NOMO-1 treated with dmso at 0.1 percent for 144 hours (cell line): ENCODE measurements at regions not wholly inside any gene's neighbourhood (a gene's known extent, or its start where the extent isn't known, plus 50 kb on each side); places are given as distances from the start of the nearest gene placed in this dataset.

Experiments used
- DNase-seq: peaks from one replicate; lab custom pipeline; 2025; ENCODE audit not compliant: unreplicated experiment; lab: John Stamatoyannopoulos, UW

- DNase-seq: no peak
These were observed 100.7 kb upstream of the INHBA start for GRCh38 chr7:41803569-41803968.

DNA sequence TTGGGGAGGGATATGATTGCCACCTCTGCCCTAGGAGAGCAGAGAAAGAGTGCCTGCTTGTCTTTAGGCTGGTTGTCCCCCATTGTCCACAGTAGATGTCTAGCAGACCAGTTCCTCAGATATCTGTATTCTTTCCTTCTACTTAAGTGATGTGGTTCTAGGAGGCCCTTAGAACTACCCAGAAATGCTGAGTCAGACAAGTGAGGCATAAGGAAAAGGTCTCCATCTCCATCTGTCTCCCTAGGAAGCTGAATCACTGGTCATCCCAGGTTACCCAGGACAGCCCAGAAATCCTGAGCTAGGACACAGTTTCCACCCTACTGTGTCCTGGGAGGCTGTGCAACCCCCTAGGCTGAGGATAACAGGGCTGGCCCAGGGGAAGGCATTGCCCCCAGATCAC, 93.4 kb upstream of the INHBA start:
- DNase-seq: no peak

- DNase-seq: no peak
These were observed 92.5 kb upstream of the INHBA start for GRCh38 chr7:41795276-41795833.

DNA sequence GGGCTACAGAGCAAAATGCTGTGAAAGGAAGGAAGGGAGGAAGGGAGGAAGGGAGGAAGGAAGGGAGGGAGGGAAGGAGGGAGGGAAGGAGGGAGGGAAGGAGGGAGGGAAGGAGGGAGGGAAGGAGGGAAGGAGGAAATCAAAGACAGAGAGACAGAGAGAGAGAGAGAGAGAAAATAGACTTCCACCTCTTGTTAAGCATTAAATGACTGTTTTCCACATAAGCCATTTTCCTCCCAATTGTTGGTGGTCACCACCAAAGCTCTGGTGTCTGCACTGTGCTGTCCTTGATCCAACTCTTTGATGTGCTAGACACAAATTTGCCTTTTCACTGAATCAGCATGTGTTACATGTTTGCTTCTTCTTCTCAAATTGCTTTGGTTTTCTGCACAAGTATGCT, 90.7 kb upstream of the INHBA start:
- no peak for DNase-seq

GRCh38 chr7:41792120-41792519, 89.2 kb upstream of the INHBA start:
- no peak for DNase-seq

GRCh38 chr7:41788556-41788955, 85.7 kb upstream of the INHBA start:
- no peak for DNase-seq

- DNase-seq: no peak
These were observed 84.9 kb upstream of the INHBA start for GRCh38 chr7:41787651-41788350.

DNA sequence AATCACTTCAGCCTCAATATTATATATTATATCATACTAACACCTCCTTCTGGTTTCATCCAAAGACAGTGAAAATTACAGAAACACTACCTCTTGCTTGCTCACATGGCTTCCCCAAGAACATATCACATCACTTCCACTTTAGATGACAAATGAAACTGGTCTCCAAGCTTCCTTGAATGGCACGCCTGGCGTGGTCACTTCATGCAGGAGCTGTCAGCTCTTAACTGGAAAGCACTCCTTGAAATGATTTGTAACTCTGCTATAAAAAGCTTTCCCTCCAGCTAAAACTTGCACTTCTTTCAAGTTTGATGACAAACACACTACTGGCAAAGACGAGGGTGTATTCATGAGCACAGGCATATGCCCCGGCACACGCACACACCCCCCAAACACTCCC, 84.1 kb upstream of the INHBA start:
- DNase-seq: no peak

GRCh38 chr7:41786404-41786803, 83.5 kb upstream of the INHBA start:
- DNase-seq: no peak

DNA sequence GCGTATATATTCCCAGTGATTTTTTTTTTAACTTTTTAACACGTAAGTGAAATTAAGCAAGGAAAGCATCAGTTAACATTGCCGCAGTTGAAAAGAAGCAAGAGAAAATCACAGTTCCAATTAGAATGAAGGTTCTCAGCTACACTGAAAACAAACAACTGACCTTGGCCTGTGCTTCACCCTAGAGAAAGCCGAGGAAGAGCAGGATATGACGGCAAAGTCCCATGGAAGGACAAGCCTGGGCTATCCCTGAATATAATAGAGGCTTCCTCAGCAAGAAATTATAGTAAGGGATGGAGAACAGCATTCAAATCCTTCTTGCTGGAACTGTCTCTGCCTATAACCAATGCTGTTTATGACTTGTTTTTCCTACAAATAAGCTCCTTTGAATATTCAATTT, 83.0 kb upstream of the INHBA start:
- DNase-seq: no peak

GRCh38 chr7:41785265-41785664, 82.4 kb upstream of the INHBA start:
- no peak for DNase-seq

DNA sequence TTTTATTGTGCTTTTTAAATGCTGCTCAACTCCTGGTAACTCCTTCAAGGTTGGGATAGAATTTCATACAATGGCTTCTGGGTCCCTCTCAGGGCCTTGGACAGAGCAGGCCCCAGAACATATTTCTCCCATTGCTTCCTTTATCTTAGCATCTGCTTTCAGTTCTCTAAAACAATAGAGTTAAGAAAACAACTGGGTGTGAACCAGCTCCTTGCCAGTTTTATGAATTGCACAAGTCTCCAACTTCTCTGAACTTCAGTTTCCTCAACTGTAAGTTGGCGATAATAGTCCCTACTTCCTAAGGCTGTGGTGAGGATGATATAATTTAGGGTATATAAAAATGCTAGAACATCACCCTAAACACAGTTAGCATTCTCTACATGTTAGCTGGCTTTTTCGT, 77.0 kb upstream of the INHBA start:
- DNase-seq: peak; percentile 95

DNA sequence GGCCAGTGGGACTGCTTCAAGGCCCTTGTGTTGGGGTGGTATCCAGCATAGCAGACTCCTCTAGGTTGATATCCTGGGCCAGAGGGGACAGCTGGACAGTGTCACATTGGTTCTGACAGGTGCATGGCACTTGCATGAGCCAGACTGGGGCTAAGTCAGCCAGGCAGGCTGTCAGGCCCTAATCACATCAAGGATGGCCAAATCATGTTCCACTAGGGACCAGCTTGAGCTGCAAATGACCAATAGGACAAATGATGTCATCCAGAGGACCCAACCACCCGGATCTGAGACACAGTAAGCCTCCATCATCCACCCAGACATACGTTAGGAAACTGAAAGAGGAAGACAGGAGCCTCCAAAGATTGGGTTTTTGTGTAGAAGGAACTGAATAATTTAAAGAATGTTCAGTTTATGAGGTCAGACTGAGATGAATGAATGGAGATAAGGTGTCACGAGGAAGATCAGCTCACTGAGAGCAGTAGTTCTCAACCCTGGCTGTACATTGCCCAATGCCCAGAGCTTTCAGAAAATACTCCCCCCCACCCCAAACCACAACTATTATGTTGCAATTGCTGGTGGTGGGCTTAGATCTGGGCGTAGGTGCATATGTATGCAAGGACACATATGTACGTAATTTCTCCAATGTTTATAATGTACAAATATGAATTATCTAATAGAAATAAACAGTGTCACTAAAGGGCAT, 75.2 kb upstream of the INHBA start:
- DNase-seq: peak; percentile 87

- DNase-seq: no peak
These were observed 72.1 kb upstream of the INHBA start for GRCh38 chr7:41774966-41775365.

- DNase-seq: no peak
These were observed 70.9 kb upstream of the INHBA start for GRCh38 chr7:41773756-41774155.

DNA sequence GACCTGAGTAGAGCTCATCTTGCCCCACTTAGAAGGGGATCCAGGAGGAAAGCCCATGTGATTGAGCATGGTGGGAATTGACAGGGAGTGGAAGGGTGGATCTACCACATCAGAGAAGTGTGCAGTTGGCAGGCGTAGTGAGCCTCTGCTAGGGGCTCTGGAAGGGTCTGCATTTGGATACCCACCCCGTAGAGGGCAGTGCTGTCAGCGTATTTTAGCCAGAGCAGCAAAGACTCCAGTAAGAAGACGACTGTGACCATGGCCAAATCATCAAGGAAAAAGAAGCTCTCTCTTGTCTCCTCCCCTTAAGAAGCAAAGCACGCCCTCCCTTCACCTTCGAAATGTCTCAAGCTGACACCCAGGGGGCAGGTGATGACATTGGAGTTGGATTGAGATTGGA, 68.8 kb upstream of the INHBA start:
- DNase-seq: no peak

GRCh38 chr7:41769162-41769561, 66.3 kb upstream of the INHBA start:
- no peak for DNase-seq

DNA sequence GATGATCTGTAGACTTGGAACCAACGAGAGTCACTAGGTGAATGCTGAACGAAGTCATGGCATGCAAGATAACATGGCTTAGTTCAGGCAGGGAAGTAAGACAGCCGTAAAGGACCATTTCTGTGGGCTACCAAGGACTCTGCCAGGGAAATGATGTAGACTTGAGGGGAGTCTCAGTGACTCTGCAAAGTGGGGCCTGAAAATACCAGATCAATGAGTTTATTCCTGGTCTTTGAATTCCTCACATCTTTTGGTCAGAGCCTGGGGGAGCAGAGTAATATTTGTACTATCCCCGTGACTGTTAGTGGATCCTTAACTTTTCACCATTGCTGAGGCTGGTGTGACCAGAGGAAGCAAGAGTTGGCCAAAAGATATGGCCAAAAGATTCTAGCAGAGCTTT, 60.7 kb upstream of the INHBA start:
- DNase-seq: no peak

DNA sequence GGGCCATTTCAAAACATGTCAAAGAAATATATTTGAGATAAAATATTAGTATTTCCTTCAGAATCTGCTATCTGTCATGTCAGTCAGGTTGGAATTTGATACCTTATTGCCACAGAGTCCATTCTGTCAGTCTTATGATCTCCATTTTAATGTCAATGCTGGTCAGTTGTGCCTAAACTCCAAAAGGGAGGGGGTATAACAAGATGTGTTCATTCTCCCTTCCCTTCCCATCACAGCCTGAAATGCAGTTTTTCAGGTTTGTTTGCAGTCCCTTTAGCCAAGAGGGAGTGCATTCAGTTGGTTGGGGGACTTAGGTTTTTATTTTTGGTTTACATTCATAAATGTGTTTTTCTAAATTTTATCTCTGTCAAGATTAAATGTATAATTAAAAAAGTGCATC, 59.8 kb upstream of the INHBA start:
- DNase-seq: no peak

- no peak for DNase-seq
These were observed 57.4 kb upstream of the INHBA start for GRCh38 chr7:41760293-41760692.

- DNase-seq: no peak
These were observed 55.4 kb upstream of the INHBA start for GRCh38 chr7:41758321-41758720.

DNA sequence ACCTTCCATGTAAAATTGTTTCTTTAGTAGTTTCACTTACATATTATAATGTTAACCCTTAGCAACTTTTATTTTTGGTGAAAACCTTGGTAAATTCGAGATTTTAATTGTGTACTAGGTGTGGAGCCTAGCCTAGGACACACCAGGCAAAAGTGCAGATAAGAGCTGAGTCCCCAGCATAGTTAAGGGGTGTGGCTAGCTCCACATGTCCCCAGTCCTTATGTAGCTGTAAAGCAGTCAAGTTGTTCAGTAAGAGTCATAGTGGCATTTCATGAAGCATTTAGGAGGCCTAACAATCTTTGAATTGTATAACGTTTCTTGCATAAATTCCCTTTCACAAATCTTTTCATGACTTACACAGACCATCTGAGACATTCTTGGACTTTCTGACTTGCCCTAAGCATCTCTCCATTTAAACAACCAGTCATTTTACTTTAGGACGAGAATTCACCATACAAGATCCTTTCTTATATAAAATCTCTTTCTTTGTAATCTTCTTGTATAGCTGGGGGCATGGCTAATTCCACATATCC, 53.8 kb upstream of the INHBA start:
- DNase-seq: no peak
